ENCODE measurements at regions not wholly inside any gene's neighbourhood (a gene's known extent, or its start where the extent isn't known, plus 50 kb on each side); places are given as distances from the start of the nearest gene placed in this dataset.

GRCh38 chr13:31866099-31866498 lies 126.8 kb downstream of the RXFP2 start:
- TF ChIP-seq CTCF (IDR thresholded peaks at IDR 0.05; ENCODE audit: low read depth, low read length, poor library complexity, severe bottlenecking) (no peak), EZH2phosphoT487 (IDR thresholded peaks at IDR 0.05; ENCODE audit: borderline replicate concordance, low read length) (no peak)

Measured in DOHH2 (cell line).